ENCODE measurements at regions not wholly inside any gene's neighbourhood (a gene's known extent, or its start where the extent isn't known, plus 50 kb on each side); places are given as distances from the start of the nearest gene placed in this dataset.

DNA sequence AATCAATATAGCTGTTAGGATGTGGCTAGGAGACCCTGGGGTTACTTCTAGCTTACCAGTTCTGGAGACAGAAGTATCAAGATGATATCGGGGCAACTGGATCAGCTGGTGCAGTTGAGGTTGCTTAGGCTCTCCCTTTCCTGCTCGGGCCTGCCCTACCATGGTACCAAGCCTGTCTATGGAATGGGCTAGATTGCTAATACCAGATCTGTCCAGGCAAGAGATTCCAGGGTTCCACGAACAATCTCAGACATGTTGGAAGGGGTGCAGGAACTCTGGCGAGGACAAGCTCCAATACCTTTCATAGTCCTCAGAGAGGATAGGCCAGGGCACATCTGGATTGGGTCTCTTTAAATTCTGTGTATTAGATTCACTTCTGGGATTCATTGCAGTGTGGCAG lies 53.8 kb downstream of the ADM start:
- DNase-seq (ENCODE audit: low spot score), result no peak

GRCh38 chr11:10359171-10359570 lies 54.3 kb downstream of the ADM start:
- no peak for DNase-seq (ENCODE audit: low spot score)

DNA sequence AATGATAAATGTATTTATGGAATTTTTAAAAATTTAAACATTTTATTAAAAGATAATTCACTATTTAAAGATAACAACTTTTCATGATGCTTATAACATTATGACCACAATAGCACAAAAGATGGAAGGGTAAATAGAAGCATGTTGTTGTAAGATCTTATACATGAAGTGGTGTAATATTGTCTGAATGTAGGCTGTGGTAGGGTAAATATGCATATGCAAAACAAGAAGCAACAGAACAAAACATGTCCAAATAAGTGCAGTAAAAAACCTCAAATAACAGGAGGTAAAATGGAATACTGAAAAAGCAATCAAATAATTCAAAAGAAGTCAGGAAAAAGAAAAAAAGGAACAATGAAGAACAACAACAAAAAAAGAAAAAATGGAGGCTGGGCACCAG lies 56.0 kb downstream of the ADM start:
- no peak for DNase-seq (ENCODE audit: low spot score)

GRCh38 chr11:10365045-10365444 lies 60.2 kb downstream of the ADM start:
- no peak for DNase-seq (ENCODE audit: low spot score)

DNA sequence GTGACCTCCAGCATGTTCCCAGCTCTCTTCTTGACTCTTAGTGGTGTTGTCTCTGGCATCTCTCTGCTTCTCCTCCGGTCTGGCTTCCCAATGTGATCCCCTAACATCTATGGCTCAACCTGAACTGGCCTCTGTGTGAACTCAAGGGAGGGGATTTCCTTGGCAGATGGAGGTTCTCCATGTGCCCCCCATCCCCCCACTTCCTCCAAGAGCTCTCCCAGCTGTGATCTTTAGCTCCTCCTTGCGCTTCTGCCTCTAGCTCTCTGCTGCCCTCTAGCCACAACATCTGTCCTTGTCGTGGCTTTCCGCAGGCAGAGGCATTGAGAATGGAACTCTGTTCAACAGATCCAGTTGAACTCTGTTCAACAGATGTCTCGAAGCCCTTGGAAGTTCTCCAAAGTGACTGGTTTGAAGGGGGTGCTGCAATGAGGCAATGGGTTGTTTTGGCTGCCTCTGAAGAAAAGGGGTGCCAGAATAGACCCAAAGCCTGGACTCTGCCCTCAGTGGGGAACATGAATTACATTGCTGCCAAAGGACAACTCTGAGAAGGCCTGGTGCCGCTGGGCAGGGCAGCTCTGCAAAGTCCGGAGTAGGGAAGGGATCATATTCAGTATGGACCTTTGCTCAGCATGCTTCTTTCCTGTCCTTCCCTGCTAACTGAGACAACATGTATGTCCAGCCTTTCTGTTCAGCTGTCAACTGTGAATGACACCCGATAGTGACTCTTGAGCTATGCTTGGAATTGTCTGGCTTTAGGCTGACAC lies 61.9 kb downstream of the ADM start:
- peak; percentile 96 for DNase-seq (ENCODE audit: low spot score)

DNA sequence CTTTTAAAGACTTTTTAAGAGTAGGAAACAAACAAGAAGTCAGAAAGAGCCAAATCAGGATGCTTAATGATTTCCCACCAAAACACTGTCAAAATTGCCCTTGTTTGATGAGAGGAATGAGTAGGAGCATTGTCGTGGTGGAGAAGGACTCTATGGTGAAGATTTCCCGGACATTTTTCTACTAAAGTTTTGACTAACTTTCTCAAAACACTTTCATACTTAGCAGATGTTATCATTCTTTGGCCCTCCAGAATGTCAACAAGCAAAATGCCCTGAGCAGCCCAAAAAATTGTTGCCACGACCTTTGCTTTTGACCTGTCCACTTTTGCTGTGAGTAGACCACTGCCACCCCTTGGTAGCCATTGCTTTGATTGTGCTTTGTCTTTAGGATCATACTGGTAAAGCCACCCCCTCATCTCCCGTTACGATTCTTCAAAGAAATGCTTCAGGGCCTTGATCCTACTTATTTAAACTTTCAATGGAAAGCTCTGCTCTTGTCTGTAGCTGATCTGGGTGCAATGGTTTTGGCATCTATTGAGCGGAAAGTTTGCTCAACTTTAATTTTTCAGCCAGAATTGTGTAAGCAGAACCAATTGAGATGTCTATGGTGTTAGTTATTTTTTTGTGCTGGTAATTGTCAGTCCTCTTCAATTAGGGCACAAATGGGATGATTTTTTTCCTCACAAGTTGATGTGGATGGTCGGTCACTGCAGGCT lies 67.2 kb downstream of the ADM start:
- DNase-seq (ENCODE audit: low spot score), result no peak

DNA sequence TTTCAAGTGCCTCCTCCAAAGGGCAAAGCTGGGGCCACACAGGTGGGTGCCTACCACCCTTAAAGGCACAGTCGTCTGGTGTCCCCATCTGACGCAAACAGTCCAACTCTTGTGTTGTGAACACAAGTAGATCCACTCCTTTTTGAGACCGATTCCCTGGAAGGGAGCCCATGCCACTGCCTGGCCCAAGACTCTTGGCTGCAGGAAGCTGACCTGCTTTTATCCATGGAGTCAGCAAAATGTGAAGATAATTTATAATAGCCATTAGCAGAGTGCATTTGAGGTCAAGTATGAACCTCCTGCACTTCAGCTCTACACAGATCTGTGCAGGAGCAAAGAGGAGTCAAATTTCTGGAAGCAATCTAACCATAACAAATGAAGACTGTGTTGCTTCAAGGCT lies 68.5 kb downstream of the ADM start:
- DNase-seq (ENCODE audit: low spot score), result peak; percentile 78

GRCh38 chr11:10373929-10374328 lies 69.1 kb downstream of the ADM start:
- no peak for DNase-seq (ENCODE audit: low spot score)

DNA sequence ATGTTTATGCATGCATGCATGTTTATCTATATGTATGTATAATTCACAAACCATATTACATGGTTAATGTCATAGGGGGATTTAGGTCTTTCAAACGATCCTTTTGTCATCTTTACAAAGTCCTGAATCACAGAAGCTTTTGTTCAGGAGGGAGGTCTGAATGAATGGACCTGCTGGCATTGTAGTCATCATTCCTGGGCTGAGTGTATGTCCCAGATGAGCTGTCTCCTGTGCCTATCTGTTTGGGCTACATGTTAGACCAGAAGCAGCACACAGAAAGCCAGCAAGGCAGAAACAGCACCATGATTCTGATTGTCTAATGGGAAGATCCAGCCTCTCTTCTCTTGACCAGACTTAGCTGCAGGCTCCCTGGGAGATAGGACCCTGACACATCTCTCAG lies 69.5 kb downstream of the ADM start:
- DNase-seq (ENCODE audit: low spot score), result no peak

- no peak for DNase-seq (ENCODE audit: low spot score)
These were observed 70.6 kb downstream of the ADM start for GRCh38 chr11:10375280-10375971.

- no peak for DNase-seq (ENCODE audit: low spot score)
These were observed 71.2 kb downstream of the ADM start for GRCh38 chr11:10376061-10376460.

DNA sequence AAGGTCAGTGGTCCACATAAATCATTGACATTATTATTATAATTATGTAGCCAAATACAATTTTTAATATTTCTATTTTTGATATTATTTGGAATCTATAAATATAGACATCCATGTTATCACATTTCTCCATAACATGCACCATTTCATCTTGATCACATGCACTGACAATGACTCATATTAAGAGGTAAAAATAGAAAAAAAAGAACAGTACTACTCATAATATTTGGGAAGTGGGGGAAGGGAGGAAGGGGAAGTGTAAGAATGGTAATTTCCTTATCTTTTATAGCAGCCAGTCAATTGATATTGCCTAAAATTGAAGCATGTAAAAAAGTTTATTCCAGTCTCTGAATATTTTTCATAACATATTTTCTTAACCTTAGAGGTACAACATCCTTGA lies 72.3 kb downstream of the ADM start:
- DNase-seq (ENCODE audit: low spot score), result no peak

DNA sequence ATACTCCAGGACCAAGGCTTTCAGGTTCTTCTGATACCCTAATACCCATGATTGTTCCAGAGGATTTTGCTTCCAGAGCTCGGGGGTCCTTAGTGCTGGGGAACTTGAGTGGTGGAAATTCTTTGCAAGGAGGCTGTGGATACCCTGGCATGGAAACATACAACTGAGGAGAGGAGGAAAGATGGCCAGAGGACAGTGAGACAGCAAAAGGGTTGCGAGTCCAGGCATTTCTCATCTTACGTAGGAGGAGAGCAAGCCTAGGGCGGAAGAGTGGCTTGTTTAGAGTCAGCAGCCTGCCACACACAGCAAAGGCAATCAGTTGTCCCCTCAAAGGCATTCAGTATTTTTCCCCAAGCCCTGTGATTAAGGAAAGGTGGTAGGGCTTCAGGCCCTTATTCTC lies 73.5 kb downstream of the ADM start:
- no peak for DNase-seq (ENCODE audit: low spot score)

GRCh38 chr11:10379022-10379421 lies 74.1 kb downstream of the ADM start:
- no peak for DNase-seq (ENCODE audit: low spot score)

DNA sequence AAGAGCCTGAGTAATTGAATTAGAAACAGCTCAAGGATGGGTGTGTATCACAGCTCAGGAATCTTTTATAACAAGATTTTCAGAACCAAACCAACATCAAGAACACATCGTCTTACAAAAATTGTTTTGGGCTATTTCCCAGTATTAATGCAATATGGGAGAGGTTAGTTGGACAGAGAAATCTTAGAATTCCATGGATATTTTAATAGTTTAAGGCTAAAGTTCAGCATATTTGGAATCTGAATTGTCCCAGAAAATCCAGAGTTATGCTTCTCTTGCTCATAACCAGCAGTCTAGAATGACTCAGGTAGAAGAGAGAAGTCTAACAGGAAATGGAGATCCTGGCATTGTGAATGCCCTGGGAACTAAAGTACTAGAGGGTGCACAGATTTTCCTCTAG lies 74.6 kb downstream of the ADM start:
- no peak for DNase-seq (ENCODE audit: low spot score)

DNA sequence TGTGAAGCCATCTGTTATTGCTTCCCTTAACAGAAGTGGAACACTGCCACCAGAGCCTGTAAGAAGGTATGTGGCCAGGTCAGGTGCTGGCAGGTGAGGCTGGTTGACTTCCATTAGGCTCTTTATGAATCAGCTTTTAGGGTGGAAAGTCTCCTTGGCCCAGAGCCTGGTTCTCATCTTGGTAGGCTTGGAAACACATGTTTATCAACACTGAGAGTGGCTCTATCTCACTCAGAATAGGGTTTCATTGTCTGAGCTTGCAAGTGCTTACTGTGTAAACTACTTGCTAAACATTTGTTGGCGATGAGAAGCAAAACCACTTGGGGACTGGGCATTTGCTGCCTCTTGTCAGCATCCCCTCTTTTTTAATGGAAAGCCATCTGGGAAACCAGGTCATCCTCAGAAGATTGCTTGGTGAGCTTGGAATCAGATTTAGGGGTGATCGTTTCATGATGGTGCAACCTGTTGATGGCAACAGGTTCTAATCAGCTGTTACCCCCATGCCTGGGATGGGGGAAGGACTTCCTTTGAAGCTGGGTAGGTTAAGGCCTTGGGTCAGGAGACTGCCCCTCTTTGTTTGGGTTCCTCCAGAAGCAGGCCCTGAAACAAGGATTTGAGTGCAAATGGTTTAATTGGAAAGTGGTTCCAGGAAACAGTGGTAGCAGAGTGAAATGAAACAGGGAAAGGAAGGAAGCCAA lies 75.0 kb upstream of the AMPD3 start:
- DNase-seq (ENCODE audit: low spot score), result no peak

- no peak for DNase-seq (ENCODE audit: low spot score)
These were observed 74.1 kb upstream of the AMPD3 start for GRCh38 chr11:10380921-10381320.

- no peak for DNase-seq (ENCODE audit: low spot score)
These were observed 73.3 kb upstream of the AMPD3 start for GRCh38 chr11:10381736-10382135.

DNA sequence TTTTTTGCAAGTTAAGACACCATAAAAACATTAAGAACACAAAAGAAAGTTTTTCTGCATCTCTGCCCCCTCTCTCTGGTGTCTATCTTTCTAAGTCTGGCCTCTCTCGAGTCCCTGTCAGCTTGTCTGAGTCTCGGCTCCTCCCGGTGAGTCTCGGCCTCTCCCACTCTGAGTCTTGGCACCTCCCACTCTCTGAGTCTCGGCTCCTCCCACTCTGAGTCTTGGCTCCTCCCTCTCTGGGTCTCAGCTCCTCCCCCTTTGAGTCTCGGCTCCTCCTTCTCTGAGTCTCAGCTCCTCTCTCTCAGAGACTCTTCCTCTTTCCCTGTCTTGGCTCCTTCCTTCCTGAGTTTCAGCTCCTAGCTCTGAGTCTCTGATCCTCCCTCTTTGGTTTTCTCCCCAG lies 72.5 kb upstream of the AMPD3 start:
- DNase-seq (ENCODE audit: low spot score), result no peak

DNA sequence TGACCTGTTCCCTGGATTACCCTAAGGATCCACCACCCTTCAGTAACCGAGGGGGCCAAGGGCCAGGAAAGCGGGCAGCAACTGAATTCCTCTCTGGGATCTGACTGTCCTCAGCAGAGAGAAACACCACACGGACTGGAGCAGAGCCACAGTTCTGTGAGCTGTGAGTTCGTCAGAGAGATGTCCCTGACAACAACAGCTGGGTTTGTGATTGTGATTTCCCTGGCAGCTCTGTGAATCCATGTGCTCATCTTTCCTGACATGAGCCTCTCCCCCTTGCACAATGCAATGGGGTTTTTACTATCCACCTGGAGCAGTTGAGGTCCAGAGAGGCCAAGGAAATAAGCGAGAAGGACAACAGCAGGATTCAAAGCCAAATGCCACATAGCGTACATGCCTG lies 69.4 kb upstream of the AMPD3 start:
- DNase-seq (ENCODE audit: low spot score), result no peak

DNA sequence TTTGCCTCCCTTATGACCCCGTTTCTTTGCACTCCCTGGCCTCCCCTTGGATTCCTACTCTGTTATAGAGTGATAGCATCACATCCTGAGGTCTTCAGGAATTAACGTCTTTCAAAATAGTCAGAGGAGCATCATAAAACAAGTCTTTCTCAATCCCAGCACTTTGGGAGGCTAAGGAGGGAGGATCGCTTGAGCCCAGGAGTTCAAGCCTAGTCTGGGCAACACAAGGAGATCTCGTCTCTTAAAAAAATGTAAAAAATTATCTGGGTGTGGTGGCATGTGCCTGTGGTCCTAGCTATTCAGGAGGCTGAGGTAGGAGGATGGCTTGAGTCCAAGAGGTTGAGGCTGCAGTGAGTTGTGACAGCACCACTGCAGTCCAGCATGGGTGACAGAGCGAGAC lies 68.7 kb upstream of the AMPD3 start:
- DNase-seq (ENCODE audit: low spot score), result no peak

GRCh38 chr11:10386861-10387205 lies 68.2 kb upstream of the AMPD3 start:
- no peak for DNase-seq (ENCODE audit: low spot score)
